ENCODE measurements at regions not wholly inside any gene's neighbourhood (a gene's known extent, or its start where the extent isn't known, plus 50 kb on each side); places are given as distances from the start of the nearest gene placed in this dataset.

DNA sequence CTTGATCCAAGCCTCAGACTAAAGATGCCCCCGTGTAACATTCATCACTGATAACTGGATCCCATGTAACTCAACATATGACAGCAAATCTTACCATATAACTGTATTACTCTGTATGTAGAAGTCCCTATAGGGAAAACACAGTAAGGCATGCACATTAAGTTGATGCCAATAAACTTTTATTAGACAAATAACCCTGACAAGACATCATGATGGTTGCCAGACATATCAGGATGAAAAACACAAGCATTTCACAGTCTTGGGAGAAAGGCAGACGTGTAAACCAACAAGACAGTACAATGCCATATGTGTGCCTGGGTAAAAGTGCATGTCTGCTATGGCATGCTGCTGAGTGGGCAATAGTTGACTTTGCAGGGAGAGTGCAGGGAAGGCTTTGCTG lies 142.2 kb downstream of the HERPUD2 start:
- intact Hi-C loops (cut with DNase I; ENCODE audit: low total_unique reads): no loop called here
- H3K4me3 ChIP-seq (ENCODE audit: low read depth, poor library complexity, severe bottlenecking): no peak overlapping the region
- no peak for TF ChIP-seq POLR2A (IDR thresholded peaks at IDR 0.05)
- 68 to 86% methylated on average over 2 of the region's 2 CpGs for WGBS, 2 donors
- DNase-seq (ENCODE audit: low spot score in 2 of 2): no peak

DNA sequence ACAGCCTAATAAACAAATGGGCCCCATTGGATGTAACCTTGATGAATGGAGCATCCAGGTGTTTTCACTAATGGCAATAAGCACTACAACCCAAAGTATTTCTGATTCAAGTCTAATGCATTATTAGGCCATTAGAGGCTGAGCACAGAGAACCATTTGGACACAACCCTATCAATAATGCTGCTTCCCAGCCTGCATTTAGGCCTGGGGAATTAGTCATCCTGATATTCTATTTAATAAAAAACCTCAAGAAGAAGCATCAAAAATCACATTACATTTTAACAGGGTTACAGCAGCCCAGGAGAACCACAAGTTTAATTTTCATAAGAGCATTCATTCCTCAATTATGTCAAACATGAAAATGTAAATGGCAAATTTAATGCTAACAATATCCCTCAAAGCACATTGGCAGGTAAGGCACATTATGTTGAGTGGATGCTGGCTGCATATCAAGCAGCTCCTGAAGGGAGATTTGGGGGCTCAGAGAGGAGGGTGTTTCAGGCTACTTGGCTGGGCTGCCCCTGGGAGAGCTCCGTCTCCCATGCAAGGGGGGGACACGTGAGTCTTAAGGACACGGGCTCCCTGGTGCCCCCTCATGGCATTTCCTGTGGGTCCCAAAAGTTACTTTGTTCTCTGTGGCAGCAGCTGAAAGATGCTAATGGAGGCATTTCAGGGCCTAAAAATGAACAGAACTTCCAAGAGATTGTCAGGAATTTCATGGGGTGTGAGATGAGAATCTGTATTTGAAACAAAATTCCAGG lies 143.4 kb downstream of the HERPUD2 start:
- no peak for DNase-seq (ENCODE audit: low spot score in 2 of 2)
- intact Hi-C loops (cut with DNase I; ENCODE audit: low total_unique reads): no loop called here
- H3K4me3 ChIP-seq (ENCODE audit: low read depth, poor library complexity, severe bottlenecking): no peak overlapping the region
- WGBS, 2 donors: 41% methylated on average over 3 of the region's 3 CpGs
- no peak for TF ChIP-seq POLR2A (IDR thresholded peaks at IDR 0.05)
- TF ChIP-seq, protein P1, sequence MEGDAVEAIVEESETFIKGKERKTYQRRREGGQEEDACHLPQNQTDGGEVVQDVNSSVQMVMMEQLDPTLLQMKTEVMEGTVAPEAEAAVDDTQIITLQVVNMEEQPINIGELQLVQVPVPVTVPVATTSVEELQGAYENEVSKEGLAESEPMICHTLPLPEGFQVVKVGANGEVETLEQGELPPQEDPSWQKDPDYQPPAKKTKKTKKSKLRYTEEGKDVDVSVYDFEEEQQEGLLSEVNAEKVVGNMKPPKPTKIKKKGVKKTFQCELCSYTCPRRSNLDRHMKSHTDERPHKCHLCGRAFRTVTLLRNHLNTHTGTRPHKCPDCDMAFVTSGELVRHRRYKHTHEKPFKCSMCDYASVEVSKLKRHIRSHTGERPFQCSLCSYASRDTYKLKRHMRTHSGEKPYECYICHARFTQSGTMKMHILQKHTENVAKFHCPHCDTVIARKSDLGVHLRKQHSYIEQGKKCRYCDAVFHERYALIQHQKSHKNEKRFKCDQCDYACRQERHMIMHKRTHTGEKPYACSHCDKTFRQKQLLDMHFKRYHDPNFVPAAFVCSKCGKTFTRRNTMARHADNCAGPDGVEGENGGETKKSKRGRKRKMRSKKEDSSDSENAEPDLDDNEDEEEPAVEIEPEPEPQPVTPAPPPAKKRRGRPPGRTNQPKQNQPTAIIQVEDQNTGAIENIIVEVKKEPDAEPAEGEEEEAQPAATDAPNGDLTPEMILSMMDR (IDR thresholded peaks at IDR 0.05): no peak

DNA sequence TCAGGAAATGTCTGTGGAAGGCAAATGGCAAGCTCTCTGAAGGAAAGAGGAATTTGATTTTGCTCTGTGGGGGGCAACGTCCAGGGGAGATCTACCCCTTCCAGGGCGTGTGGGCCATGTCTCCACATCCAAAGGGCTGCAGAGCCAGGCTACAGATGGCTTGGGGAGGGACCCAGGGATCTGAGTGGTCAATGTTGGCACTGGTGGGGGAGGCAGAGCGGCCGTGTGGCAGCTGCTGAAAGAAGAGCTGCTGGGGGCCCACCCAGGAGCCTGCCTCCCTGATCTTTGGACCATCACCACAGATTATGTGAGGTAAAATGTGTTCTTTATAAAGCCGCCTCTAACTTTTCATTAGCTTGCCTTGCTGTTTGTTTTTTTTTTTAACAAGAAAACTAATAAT lies 144.1 kb downstream of the HERPUD2 start:
- TF ChIP-seq, protein P1 (IDR thresholded peaks at IDR 0.05): no peak
- TF ChIP-seq POLR2A (IDR thresholded peaks at IDR 0.05): no peak
- no peak for DNase-seq (ENCODE audit: low spot score in 2 of 2)
- WGBS, 2 donors: 60 to 68% methylated on average over 5 of the region's 5 CpGs
- intact Hi-C loops (cut with DNase I; ENCODE audit: low total_unique reads): no loop called here
- H3K4me3 ChIP-seq (ENCODE audit: low read depth, poor library complexity, severe bottlenecking): no peak overlapping the region

DNA sequence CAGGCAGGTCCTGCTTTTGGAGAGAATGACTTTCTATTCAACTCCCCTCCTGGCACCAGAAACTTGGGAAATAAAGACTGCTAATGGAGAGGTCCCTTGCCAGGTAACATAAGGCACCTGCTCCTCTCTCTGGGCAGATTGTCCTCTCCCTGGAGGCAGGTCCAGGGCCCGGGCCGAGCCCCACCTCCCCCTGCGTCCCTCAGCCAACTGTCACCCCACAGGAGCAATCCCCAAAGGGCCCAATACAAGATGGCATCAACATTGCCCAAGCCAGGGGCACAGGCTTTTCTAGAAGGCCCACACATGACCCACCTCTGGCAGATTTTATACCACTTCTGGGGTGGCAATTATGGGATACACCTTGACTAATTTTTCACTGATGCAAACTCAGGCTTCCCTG lies 145.2 kb downstream of the HERPUD2 start:
- WGBS, 2 donors: 83 to 87% methylated on average over 3 of the region's 3 CpGs
- DNase-seq (ENCODE audit: low spot score in 2 of 2): no peak

DNA sequence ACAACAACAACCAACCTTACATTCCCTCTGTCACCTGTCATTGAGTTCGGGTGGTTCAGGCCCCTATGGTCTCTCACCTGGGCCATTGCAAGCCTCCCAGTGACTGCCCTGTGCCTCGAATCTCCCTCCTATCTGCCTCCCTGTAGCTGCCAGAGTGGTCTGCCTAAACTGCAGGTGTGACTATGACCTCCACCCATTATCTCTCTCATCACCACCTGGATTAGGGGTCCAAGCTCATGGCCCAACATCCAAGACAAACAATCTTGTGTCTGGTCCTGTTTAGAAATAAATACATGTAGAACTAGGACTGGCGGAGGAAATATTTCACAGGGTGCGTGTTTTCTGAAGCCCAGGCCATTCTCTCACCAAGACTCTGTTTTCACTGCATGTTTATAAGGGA lies 146.6 kb downstream of the HERPUD2 start:
- WGBS, 2 donors: 91 to 93% methylated on average over 4 of the region's 4 CpGs
- H3K4me3 ChIP-seq (ENCODE audit: low read depth, poor library complexity, severe bottlenecking): no peak overlapping the region
- intact Hi-C loops (cut with DNase I; ENCODE audit: low total_unique reads): no loop called here
- TF ChIP-seq, protein P1 (IDR thresholded peaks at IDR 0.05): no peak
- TF ChIP-seq POLR2A (IDR thresholded peaks at IDR 0.05): no peak
- no peak for DNase-seq (ENCODE audit: low spot score in 2 of 2)

More for the DNA sequence above, 145.2 kb downstream of the HERPUD2 start:
- intact Hi-C loops (cut with DNase I; ENCODE audit: low total_unique reads): no loop called here
- no peak for TF ChIP-seq POLR2A (IDR thresholded peaks at IDR 0.05)
- no peak overlapping the region for H3K4me3 ChIP-seq (ENCODE audit: low read depth, poor library complexity, severe bottlenecking)

DNA sequence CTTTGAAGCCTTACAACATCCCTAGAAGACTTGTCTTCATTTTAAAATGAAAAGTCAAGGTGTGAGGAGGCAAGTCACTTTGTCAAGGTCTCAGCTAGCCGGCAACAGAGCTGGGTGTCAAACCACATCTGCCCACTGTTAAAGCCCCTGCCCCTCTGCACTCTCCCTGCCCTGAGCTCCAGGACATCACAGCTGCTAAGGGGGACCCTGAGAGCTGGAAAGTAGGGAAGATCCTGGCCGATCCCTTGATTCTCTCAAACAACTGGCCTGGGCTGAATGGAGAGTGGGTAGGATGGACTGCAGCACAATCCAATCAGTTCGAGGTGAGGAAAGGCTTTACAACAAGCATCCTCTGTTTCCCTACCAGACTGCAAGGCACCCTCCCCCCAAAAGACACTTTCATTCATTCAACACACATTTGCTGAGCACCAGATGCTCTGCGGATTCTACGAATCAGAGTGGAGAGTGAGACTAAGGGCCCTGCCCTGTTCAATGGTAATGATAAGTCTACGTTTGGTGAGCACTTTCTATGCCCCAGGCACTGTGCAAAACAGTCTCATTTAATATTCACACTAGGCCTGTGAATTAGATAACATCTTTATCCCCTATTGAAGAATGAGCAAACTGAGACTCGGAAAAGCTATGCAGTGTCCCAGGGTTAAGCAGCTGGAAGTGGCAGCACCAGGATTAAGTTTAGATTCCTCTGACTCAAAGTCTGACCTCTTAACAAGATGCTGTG lies 148.1 kb downstream of the HERPUD2 start:
- 61 to 76% methylated on average over 7 of the region's 7 CpGs for WGBS, 2 donors
- DNase-seq (ENCODE audit: low spot score in 2 of 2): peak in 1 of 2 donors; percentile 70
- TF ChIP-seq POLR2A (IDR thresholded peaks at IDR 0.05): no peak
- TF ChIP-seq, protein P1 (IDR thresholded peaks at IDR 0.05): no peak
- H3K4me3 ChIP-seq (ENCODE audit: low read depth, poor library complexity, severe bottlenecking): no peak overlapping the region
- intact Hi-C loops (cut with DNase I; ENCODE audit: low total_unique reads): no loop called here
